IPS-NIHi7 (cell line): ENCODE measurements at regions not wholly inside any gene's neighbourhood (a gene's known extent, or its start where the extent isn't known, plus 50 kb on each side); places are given as distances from the start of the nearest gene placed in this dataset.

Source experiments
- DNase-seq: peaks from one replicate; pipeline ENCODE4 v3.0.0; 2012; ENCODE audit warnings: mixed read lengths; ENCODE audit errors: extremely low spot score

- DNase-seq = peak; percentile 28
Observed at GRCh38 chr13:78334059-78334458, 269.3 kb downstream of the POU4F1 start.

DNA sequence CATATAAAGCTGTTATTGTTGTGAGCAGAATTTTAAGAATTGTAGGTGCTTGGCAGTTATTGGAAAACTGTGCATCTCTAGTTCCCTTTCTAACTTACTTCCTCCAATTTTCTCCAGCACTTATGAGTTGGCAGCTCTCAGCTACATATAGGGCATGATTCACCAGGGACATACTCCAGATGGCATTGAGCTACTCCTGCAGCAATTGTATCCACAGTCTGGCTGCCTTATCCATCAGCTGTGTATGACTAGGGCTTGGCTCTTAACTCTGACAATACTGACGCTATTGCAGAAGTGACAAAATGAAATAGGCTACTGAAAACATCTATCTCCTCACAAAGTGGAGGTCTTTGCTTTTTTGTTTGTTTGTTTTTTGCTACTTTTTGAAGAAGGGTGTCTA, 276.7 kb downstream of the POU4F1 start:
- DNase-seq = no peak

DNA sequence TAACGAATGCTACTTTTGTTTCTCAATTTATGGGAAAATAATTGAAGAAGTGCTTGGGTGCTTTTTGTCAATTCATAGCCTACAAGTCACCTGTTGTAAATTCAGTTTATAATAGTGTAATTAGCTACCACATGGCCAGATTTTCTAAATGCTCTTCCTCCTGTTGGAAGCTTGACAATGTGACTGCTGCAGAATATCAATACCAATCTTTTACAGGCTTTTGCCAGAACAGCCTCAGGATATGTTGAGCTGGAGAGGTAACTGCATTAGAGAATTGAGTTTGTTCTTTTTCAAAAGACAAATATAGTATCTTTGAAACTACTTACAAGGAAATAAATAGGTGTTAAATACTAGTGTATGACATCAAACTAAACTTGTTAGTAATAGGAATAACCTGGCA, 277.8 kb downstream of the POU4F1 start:
- no peak for DNase-seq

- DNase-seq = no peak
Observed at GRCh38 chr13:78323848-78324247, 279.5 kb downstream of the POU4F1 start.

- no peak for DNase-seq
Observed at GRCh38 chr13:78323040-78323439, 280.3 kb downstream of the POU4F1 start.

GRCh38 chr13:78319101-78319627, 284.2 kb downstream of the POU4F1 start:
- no peak for DNase-seq

DNA sequence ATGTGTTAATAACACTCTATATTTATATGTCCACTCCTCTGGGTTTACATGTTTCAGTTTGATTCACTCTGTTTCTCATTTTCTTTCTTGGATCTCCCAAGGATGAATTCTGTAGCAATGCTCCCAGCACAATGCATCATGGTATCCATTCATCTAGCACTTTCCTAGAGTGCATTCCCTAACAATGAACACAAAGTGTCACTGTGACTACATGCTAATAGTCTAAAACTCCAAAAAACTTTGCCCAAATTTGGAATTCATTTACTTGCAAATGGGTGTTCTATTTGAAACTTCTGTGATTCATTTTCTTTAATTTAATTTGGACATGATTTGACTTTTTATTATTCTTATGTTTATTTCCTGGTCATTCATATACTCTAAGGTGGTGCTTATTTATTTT, 286.3 kb downstream of the POU4F1 start:
- DNase-seq = peak; percentile 19

DNA sequence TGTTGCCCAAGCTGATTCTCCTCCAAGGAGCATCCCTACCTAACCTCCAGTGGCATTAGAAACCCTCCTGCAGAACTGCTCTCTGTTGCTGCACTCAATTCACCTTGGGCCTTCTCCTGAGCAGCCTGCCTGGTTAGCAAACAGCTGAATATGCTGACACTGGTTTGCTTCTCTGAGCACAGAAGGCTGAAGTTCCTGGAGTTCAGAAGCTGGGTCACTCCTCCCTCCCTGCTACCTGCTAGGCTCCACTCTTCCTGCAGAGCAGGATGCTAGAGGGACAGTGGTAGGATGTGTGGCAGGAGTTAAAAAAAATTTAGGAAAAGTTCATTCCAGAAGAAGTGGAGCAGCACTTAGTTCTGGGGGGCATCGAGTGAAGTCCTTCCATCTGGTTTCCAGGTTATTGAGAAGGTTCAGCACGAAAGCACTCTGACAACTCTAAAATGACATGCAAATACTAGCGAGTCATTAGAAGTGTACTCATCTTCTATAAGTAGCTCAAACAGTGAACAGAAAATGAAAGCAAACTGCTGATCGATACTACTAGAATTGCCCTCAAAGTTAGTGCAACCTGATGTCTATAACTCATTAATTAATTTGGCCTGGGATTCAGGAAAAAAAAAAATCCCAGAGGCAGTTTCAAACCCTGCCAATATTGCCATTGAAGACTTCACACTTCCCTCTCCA, 293.7 kb downstream of the POU4F1 start:
- DNase-seq = no peak

DNA sequence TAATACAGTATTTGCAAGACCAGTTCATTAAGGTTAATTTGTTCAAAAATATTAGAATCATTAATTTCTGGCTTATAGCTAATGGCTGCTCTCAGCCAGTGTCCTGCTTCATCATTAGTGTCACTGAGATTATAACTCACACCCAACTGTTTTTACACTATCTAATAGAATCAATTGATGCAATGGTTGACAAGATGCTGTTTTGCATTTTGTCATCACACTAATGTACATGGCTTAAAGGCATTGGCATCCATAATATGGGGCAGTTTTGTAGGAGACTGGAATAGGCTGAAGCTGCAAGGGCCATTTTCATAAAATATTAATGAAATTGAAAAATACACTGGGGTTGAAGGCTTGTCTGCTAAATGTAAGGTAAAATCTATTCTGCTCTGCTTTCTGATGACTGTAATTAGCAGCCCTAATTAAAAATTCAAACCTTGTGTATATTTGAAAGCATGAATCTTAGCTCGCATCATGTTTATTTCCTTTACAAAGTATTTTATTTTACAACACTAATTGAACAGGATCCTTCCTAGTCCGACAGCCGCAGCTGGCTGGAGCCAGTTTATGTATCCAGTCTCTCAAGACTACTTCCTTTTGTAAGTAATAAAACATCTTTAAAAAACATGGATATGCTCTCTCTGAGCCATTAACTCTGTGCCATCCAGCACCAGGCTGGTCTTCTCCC, 296.7 kb downstream of the POU4F1 start:
- DNase-seq = no peak

GRCh38 chr13:78305171-78305570, 298.2 kb downstream of the POU4F1 start:
- no peak for DNase-seq

DNA sequence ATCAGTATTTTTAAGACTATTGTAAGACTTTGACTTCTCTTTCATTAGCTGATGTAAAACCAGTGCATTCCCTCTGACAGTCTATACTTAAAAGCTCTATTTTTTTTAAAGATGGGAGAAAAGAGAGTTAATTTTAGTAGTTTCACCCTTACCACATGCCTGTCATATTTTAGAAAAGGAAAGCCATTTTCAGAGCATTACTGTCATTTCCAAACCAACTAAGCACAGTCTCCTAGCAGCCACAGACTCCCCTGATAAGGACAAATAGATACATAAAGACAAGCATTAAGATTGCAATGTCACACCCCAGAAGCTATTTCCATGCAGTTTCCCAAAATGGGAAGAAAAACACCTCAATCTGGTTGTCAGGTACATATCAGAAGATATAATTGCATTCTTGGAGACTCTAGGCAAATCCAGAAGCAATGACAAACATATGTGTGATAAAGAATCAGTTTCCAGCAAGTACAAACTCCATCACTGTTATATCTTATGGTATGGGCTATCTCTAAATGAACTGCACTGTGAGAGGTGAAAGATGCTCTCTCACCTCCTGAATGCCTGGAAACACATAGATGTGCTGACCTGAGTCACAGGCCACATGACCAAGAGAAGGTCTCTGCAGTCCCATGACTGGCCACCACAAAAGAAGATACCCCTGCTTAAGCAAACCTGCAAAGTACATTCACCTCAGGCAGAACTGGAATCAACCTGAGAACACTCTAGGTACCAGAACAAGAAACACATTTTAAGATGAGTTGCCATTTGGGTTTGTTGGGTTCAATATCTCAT, 303.3 kb downstream of the POU4F1 start:
- no peak for DNase-seq

DNA sequence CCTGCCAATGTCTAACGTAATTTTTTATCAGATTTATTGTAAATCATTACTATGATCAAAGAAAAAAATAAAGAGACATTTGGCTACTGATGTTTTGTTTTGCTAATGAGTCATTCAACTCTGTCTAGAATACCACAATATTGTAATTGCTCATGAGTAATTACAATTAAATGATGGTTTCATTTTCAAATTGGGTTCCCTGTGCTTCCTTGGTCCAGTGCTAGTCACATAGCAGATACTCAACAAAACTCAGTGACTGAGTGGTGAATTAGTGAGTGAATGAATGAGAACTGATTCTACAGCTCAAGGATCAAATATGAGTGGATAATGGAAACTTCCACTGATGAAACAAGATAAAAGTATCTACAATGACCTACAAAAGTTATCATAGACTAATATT, 304.7 kb downstream of the POU4F1 start:
- DNase-seq = no peak

DNA sequence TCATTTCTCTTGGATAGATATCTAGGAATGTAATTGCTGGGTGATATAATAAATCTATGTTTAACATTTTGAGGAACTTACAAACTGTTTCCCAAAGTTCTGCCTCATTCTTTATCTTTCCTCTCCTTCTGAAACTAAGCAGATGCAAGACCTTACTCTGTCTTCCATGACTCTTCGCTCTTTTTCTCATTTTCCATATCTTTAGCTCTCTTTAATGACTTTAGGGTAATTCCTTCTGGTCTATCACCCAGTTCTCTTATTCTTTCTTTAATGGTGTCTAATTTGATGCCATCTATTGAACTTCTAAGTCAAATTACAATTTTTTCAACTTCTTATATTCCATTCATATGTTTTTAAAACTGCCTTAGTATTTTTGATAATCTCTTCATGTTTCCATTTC, 316.6 kb downstream of the POU4F1 start:
- no peak for DNase-seq

DNA sequence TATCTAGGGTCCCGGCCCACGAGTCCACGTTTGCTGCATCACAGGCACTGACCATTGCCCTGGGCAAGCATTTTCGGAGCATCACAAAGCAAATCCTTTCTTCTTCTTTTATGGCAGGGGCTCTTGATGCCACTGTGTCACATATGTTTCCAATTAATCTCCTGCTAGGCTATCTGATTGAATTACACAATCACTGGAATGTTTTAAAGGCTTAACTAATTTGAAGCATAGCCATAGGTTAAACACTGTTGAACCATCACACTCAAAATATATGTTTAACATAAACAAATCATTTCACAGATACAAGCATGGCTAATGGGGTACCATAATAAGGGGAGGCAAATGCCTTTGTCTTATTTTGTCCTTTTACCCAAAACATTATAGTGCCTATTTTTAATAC, 338.3 kb downstream of the POU4F1 start:
- DNase-seq = no peak

- no peak for DNase-seq
Observed at GRCh38 chr13:78258304-78258703, 339.7 kb upstream of the EDNRB start.

DNA sequence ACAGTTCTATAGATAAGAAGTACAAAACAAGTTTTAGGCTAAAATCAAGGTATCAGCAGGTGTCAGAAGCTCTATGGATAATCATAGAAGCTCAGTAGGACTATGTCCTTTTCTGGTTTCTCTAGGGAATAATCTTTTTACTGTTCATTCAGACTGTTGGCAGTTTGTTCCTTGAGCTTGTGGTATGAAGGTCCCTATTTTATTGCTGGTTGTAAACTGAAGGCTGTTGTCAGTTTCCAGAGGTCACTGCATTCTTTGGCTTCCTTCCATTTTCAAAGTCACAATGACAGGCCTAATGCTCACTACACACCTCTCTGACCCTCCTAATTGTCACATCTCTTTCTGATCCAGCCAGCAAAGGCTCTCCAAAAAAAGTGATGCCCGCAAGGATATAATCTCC, 337.9 kb upstream of the EDNRB start:
- DNase-seq = no peak

DNA sequence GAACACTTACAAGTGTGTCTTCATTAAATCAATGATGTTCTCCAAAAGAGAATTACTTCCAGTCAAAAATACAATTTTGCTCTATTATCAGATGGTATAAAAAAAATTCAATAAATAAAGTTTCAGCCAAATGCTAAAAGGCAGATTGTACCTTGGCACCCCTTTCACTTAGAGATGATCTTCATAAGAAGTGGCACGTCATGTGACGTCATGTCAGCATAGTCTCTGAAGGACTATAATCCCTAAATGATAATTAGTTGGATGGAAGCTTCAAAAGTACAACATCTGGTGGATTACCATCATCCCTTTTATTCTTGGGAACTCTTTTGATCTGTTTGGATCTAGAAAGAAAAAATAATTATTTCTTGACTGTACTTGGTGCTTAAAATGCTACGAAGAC, 335.5 kb upstream of the EDNRB start:
- DNase-seq = no peak

DNA sequence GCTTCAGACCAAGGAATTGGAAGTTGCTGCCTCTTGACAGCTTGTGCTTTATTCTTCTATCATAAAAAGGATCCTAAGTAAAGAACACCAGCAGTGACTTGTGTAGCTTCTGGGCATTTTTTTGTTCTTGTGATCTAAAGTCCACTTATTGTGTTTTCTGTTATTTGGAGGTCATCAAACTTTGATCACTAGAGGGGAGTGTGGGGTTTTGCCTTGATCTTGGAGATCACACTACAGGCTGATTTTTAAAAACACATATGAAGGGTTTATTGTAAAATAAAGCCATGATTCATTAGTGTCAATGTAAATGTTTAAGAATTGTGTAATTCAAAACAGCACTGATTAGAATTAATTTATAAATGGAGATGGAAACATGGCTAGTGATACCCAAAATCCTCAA, 328.7 kb upstream of the EDNRB start:
- DNase-seq = no peak

GRCh38 chr13:78241278-78241919, 322.8 kb upstream of the EDNRB start:
- peak; percentile 67 for DNase-seq

GRCh38 chr13:78239714-78240113, 321.1 kb upstream of the EDNRB start:
- peak; percentile 17 for DNase-seq

- no peak for DNase-seq
Observed at GRCh38 chr13:78238911-78239310, 320.3 kb upstream of the EDNRB start.

- DNase-seq = no peak
Observed at GRCh38 chr13:78228940-78229339, 310.3 kb upstream of the EDNRB start.
